Stimulated activated naive CD4-positive, alpha-beta T cell treated with Interleukin-2 at 50 U/mL for 16 hours (primary cell): ENCODE measurements at regions not wholly inside any gene's neighbourhood (a gene's known extent, or its start where the extent isn't known, plus 50 kb on each side); places are given as distances from the start of the nearest gene placed in this dataset.
"Not testable (repeated sequence)": the region's sequence is repeated elsewhere in the genome, so short reads cannot be mapped to it uniquely, and the experiment has no call there.

Source experiments
- DNase-seq: peaks from one replicate; lab custom pipeline; 2025; lab: John Stamatoyannopoulos, UW

DNA sequence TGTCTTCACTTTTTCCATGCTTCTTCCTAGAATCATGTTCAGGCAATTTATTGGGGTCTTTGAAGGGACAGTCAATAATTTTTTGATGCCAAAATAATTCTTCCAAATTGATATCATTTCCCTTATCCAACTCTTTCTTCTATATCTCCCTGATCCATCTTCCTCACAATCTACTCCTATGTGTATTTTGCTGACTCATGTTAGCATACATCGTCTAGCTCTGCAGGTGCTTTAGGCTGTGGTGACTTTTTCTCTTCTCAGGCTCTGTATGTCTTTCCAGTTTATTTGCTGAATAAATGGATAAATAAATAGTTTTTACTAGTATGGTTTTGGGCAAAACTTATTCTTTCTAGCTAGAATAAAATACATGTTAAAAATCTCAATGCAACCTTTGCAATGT lies 1650.9 kb upstream of the TMEFF2 start:
- DNase-seq = no peak

DNA sequence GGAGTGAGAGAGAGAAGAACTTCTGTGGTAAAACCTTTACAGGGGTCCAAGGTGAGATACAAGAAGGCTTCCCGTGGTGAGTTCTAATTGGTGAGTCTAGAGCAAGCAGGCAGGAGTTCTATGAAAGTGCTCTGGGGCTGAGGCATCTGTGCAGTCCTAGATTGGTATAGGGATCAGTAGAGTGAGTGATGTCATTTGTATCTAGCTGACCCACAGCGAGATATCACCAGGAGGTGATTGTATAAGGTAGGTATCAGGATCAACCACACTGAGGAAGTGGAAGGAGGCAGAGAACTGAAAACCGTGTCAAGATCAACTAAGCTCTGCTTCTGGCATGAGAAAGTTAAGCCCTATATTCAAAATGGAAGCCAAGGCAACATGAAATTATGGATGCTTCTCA lies 1648.9 kb upstream of the TMEFF2 start:
- no peak for DNase-seq

DNA sequence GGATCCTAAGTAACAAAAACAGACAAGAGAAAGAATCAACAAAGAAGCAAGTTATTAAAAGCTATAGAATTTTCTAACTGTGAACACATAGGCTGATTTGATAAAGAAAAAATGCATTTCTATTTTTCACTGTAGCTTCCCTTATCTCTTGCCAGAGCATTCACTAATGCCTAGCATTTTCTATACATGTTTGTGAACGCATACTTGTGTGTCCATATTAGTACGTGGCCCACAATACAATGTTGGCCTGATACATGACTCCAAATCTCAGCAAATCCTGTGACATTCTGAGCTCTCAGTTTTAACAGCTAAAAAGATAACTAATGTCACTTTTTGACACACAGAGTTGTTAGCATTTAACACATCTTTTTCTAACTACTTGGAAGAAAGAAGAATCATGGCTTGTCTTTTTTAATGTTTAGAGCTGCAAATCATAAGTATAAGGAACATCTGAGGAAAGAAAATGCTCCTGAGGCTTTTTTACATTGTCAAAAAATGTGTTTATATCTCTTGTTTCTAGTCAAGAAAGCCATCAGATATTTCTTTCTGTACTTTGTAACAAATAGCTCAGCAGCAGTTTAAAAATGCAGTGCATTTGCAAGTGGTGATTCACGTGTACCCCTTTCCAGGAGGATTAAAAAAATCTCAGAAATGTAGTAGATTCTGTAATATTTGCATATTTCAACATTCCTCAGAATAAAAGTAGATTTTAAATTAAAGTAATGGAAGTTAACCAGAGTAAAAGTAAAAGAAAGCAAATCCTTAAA lies 1646.8 kb upstream of the TMEFF2 start:
- DNase-seq = no peak

DNA sequence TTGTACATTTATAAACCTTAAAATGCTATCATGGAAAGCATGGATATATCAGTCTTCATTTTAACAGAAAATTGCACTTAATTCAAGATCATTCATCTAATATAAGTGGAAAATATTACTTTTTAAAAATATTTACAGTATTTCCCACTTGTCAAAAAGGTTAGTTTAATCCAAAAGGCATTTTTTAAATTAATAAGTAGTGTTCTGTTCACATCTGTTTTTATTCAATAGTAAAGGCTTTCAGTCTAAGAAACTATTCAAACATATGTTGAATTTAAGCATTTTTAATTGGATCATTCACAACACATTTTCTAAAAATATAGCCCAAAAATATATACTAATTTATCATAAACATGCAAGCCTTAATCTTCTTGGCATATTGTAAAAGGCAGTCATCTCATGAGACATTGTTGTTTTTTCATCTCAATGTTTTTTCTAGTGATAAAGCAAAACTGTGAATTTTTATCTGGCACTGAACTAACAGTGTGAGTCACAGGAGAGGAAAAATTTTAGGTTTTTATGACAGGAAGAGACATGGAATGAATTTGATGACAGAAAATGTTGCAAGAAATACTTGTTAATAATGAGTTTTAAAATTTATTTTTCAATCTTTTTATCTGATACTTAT lies 1642.5 kb upstream of the TMEFF2 start:
- no peak for DNase-seq

DNA sequence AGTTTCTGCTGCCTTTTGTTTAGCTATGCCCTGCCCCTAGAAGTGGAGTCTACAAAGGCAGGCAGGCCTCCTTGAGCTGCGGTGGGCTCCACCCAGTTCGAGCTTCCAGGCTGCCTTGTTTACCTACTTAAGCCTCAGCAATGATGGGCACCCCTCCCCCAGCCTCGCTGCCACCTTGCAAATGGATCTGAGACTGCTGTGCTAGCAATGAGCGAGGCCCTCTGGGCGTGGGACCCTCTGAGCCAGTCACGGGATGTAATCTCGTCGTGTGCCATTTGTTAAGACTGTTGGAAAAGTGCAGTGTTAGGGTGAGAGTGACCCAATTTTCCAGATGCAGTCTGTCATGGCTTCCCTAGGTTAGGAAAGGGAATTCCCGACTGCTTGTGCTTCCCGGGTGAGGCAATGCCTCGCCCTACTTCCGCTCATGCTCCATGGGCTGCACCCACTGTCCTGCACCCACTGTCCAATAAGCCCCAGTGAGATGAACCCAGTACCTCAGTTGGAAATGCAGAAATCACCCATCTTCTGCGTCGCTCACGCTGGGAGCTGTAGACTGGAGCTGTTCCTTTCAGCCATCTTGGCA lies 1641.8 kb upstream of the TMEFF2 start:
- DNase-seq = not testable (repeated sequence)

DNA sequence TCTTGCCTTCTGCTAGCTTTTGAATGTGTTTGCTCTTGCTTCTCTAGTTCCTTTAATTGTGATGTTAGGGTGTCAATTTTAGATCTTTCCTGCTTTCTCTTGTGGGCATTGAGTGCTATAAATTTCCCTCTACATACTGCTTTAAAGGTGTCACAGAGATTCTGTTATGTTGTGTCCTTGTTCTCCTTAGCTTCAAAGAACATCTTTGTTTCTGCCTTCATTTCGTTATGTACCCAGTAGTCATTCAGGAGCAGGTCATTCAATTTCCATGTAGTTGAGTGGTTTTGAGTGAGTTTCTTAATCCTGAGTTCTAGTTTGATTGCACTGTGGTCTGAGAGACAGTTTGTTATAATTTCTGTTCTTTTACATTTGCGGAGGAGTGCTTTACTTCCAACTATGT lies 1639.2 kb upstream of the TMEFF2 start:
- DNase-seq = not testable (repeated sequence)

DNA sequence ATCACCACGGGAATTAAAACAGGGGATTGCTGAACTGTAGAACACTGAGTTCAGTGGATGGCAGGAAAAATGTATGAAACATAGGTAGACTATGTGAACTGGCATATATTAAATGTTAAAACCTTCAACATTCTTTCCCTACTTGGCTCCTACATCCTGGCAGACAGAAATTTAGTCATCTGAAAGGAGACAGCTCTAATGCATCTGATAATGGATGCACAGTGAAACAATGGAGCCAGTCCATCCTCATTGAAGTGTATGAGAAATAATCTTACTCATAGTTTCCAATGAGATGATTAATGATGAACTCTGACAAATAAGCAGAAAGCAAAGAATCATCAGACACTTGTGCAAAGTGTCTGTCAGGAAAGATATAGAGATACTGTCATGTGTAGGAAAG lies 1629.7 kb upstream of the TMEFF2 start:
- DNase-seq = no peak

DNA sequence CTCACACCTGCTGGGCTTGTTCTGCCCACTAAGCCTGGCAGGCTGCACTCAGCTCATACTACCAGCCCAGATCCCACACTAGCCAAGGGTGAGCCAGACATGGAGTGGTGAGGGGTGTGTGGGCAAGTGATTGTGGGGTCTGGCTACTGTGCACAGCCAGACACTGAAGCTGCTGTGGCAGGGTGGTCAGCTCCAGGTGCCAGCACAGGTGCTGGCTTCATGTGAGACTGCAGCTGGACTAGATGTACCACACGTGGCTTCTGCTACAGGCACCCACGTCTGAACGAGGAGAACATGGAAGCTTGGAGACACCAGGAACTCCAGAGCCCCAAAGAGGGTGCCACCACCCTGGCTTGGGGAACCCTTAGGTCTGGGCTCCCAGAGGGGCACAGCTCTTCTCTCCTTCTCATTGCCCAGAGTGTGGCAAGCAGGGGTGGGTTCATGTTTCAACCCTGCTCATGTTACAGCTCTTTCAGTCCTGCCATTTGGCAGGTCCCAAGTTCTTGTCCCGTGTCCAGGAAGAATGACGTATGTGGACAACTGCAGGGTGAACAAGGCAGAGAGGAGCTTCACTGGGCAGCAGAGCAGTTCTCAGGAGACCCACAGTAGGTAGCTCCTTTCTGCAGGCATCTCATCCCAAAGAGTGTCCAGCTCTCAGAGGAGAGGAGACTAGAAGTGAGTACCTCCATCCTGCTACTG lies 1624.2 kb upstream of the TMEFF2 start:
- DNase-seq = no peak

DNA sequence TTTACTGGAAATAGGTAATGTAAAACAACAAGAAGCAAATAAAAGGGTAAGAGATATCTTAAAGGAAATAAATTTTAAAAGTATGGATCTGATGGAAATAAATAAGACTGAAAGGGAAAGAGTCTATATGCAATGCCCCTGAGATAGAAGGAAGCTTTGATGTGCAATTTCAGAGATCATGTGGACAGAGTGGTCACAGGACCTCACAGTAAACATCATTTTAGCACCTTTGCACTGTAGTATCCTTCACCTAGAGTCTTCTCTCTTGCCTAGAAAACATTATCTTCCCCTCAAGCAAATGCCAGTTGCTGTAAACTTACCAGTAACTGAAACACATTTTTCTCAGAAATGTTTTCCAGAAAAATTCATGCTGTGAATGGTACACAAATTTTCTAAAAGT lies 1621.3 kb upstream of the TMEFF2 start:
- no peak for DNase-seq

DNA sequence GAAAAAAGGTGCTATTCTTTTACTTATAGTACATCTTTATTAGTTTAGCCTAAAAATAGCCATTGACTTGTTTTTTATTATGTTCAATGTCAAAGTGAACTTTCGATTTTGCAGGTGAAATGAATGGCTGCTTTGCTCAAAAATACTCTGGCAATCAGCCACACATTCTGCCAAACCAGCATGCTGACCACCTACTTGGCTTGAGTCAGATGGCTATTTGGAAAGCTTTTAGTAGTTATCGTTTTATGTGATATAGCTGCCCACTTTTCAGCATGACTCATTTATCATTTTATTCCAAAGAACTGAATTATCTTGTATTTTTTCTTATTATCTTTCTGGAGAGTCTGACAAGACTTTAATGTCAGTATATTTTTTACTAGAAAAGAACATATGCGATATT lies 1615.8 kb upstream of the TMEFF2 start:
- no peak for DNase-seq

DNA sequence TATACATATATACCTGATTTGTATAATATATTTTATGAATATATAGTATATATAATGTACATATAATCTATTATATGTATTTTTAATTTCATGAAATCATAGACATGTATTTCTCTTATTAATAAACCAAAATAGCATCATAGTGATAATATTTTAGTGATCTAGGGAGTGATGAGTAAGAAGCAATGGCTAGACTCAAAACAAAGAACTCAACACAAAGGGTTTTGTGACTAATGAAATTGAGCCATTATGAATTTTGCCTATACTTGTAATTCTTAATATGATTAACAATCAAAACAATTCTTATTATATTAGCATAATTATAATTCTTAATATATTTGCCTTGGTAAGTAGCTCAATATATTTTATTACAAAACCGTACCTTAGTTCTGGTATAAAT lies 1614.1 kb upstream of the TMEFF2 start:
- no peak for DNase-seq

DNA sequence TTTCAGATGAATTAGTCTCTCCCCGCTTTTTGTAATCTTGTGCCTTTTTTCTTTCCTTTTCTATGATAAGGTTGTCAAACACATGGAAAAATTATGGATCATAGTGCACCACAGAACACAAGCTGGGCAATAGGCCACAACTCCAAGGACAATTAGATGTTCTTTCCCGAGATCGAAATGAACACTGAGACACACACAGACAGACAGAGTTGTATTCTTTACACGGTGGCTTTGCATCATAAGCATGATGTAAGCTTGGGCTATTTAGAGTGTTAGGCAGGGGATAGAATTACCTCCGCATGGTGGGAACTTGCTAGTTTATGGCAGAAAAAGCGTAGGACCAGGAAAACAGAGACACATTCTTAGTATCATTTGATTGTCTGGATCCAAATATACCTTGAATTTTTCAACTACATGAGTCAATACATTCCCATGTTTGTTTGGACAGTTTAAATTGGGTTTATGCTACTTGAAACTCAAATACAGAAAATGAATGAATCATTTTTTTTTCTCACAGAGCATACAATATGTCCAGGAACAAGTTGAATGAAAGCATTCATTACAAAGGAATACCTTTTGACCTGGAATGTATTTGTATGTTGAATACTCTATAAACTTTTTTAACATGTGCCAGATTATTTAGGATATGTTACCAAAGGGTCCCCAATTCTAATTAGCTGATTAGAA lies 1611.5 kb upstream of the TMEFF2 start:
- DNase-seq = no peak

DNA sequence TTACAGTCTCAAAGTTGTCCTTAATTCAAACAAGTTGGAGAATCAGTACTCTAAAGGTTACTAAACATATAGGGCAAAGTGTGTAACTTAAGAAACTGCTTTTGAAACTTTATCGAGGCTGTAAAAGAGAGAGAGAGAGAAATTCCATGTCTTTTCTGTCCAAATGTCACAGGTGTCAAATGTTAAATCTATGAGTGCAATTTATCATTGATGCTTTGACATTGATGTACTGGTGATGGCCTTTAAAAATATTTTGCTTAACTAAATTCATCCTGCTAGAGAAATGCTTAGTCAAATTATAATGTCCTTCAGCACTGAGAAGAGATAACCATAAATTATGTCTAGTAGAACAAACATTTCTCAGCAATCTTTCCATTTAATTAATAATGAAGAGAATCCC lies 1602.1 kb upstream of the TMEFF2 start:
- DNase-seq = no peak

DNA sequence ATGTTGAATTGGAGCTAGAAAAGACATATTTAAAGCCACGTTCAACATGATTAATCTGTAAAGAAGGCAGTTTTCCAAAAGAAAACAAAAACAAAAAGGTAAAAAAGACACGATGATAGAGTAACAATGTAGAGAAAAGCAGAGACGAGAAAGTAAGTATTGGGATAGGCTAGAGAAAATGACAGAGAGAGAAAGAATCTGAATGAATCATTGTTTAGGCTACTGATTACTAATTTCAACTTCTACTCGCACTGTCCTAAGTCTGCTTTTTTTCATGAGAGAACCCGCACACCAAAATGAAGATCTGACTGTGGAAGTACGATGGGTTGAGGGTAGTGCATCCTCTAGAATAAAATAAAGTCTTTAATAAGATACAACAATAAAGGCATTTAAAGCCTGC lies 1599.2 kb upstream of the TMEFF2 start:
- DNase-seq = no peak

DNA sequence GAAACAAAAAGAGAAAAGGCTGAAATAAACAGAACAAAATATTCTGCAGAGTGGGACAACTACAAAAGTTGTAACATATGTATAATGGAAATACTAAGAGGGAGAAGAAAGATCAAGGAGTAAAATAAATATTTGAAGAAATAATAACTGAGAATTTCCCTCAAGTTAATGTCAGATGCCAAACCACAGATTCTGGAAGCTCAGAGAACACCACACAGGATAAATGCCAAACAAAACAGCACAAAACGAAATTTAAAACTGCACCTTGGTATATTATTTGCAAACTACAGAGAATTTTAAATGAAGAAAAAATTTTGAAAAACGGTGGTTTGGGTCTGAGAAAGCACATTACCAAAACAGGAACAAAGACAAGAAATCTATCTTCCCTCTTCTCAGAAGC lies 1588.9 kb upstream of the TMEFF2 start:
- no peak for DNase-seq

DNA sequence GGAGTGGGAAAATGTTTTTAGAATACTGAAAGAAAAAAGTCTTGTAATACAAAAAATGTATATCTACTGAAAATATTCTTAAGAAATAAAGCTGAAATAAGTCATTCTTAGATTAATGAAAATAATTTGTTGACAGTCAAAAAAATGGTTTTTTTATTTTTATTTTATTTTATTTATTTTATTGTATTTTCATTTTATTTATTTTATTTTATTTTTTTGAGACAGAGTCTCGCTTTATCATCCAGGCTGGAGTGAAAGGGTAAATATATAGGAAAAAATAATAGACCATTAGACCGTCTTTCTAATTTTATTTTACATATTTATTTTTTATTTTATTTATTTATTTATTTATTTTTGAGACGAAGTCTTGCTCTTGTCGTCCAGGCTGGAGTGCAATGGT lies 1583.6 kb upstream of the TMEFF2 start:
- no peak for DNase-seq

DNA sequence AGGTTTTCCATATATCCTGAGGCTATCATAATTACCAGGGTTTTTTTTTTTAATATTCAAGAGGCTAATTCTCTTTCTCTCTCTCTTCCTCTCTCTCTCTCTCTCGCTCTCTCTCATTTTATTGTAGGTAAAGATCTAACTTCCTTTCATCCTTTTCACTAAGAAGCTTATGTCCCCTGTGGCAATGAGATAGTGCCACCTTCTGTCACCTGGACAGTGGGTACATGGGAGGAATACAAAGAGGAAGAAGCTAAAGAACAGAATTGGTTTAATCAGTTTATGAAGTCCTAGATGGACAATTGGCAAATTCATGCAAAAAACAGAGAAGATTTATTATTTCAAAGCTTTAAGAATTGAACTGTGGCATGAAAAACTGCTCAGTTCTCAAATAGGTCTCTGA lies 1582.3 kb upstream of the TMEFF2 start:
- DNase-seq = no peak

DNA sequence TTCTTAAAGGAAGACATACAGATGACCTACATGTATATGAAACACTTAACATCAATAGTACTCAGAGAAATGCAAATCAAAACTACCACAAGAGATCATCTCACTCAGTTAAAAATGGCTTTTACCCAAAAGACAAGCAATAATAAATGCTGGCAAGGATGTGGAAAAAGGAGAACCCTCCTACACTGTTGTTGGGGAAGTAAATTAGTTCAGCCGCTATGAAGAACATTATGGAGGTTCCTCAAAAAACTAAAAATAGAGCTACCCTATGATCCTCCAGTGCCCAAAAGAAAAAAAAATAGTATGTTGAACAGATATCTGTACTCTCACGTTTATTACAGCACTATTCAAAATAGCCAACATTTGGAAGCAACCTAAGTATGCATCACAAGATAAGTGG lies 1579.4 kb upstream of the TMEFF2 start:
- no peak for DNase-seq

DNA sequence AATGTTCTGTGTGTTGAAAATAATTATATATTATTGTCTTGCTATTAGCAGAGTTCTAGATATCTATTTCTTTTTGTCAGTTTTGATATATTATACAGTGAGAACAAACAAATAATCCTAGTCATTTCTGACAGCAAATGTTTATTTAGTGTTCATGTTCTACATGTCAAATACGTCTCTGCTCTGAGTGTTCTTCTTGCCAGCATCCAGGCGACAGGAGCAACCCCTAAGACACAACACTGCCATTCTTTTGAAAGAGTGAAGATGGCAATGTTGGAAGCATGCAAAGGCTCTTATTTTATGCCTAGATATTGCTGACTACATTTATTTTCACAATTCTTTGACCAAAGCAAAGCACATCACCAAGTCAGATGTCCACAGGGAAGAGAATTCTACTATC lies 1556.6 kb upstream of the TMEFF2 start:
- no peak for DNase-seq

DNA sequence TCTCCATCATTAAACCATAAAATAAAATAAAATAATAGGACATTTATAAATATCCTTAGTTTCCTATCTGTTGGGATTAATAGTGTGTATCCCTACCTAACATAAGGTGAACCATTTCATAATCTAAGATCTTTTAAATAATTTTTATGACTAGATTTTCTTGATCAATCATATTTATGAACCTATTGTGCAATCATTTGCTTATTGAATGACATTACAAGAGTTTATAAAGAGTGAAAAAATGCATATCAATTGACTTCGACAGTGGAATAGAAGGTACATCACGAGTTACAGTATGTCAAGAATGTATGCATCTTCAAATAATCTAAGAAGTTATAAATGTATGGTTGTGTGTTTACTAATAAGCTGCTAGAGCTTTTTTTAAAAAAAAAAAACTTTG lies 1554.8 kb upstream of the TMEFF2 start:
- DNase-seq = no peak

DNA sequence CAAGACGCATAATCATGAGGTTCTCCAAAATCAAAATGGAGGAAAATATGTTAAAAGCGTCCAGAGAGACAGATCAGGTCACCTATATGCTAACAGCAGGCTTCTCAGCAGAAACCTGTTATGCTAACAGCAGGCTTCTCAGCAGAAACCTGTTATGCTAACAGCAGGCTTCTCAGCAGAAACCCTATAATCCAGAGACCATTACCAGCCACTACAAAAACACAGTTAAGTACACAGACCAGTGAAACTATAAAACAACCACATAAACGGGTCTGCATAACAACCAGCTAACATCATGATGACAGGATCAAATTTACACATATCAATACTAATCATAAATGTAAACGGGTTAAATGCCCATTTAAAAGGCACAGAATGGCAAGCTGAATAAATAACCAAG lies 1548.4 kb upstream of the TMEFF2 start:
- no peak for DNase-seq

DNA sequence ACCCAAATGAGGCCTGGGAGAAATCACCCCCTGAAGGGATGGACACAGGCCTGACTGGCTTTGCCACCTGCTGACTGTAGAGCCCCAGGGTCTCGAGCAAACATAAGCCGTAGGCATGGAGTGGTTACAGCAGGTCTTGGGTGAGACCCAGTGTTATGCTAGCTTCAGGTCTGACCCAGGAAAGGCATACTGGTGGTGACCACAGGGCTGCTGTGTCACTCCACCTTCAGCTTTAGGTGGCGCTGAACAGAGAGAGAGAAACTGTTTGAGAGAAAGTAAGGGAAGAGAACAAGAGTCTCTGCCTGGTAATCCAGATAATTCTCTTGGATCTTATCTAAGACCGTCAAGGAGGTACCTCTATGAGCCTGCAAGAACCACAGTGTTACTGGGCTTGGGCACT lies 1544.2 kb upstream of the TMEFF2 start:
- DNase-seq = no peak

DNA sequence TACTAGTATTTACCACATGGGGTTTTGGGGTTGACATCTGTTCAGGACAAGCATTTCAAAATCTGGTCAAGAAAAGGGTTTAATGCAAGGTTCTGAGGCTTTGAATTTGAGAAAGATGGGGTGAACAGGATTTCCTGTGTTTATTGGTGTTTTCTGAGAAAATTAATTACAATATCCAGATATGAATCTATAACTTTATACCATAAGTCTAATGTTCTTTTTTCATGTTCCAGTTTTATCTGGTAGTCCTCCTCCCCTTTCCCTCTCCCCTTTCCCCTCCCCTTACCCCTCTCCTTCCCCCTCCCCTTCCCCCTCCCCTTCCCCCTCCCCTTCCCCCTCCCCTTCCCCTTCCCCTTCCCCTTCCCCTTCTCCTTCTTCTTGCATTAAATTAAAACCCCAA lies 1518.2 kb upstream of the TMEFF2 start:
- no peak for DNase-seq
